Kidney (tissue), 13 donors: ENCODE measurements at regions not wholly inside any gene's neighbourhood (a gene's known extent, or its start where the extent isn't known, plus 50 kb on each side); places are given as distances from the start of the nearest gene placed in this dataset.
"Not testable (repeated sequence)": the region's sequence is repeated elsewhere in the genome, so short reads cannot be mapped to it uniquely, and the experiment has no call there.

Source experiments
- DNase-seq, 5 donors: peaks; one replicate each; pipeline ENCODE4 v3.0.0-alpha.2; 2013 to 2020
- FAIRE-seq: peaks from 2 replicates; lab custom pipeline; 2012; peaks lifted over from hg19 to GRCh38; lab: Jason Lieb, UNC
- H3K27ac ChIP-seq, 2 donors: one replicate each; pipeline ENCODE4 v1.7.0; 2013; ENCODE audit warnings: low read depth in 2 of 2, low read length in 2 of 2, inconsistent platforms in 1 of 2
- H3K27me3 ChIP-seq: one replicate; pipeline ENCODE4 v1.7.1; 2013; ENCODE audit warnings: low read length, inconsistent platforms; ENCODE audit not compliant: control insufficient read depth, insufficient read depth
- H3K36me3 ChIP-seq, 3 donors: one replicate each; pipeline versions ENCODE4 v1.7.0 to v1.7.1; 2013; ENCODE audit warnings: low read length in 3 of 3, control low read depth in 1 of 3, inconsistent platforms in 1 of 3; ENCODE audit not compliant: insufficient read depth in 3 of 3, control insufficient read depth in 2 of 3
- H3K4me1 ChIP-seq, 3 donors: one replicate each; pipeline versions ENCODE4 v1.7.0 to v1.7.1; 2013; ENCODE audit warnings: low read length in 3 of 3, inconsistent platforms in 1 of 3, low read depth in 1 of 3; ENCODE audit not compliant: control insufficient read depth in 2 of 3, insufficient read depth in 2 of 3
- H3K4me3 ChIP-seq, 3 donors: one replicate each; pipeline versions ENCODE4 v1.7.0 to v1.8.1; 2013; ENCODE audit warnings: low read length in 3 of 3, control low read depth in 1 of 3, inconsistent platforms in 1 of 3
- H3K9ac ChIP-seq, 3 donors: one replicate each; pipeline versions ENCODE4 v1.7.0 to v1.7.1; 2013; ENCODE audit warnings: low read length in 3 of 3, control low read depth in 1 of 3, inconsistent platforms in 1 of 3
- H3K9me3 ChIP-seq, 3 donors: one replicate each; pipeline versions ENCODE4 v1.7.0 to v1.7.1; 2013; ENCODE audit warnings: low read length in 3 of 3, control low read depth in 1 of 3, inconsistent platforms in 1 of 3; ENCODE audit not compliant: control insufficient read depth in 2 of 3, insufficient read depth in 1 of 3
- CTCF ChIP-seq: IDR thresholded peaks from 3 replicates; pipeline ENCODE4 v1.5.1; 2012; ENCODE audit warnings: mild to moderate bottlenecking, moderate library complexity, borderline replicate concordance; ENCODE audit not compliant: insufficient read depth; ENCODE audit errors: extremely low read depth
- intact Hi-C: fragments of 100-400 bp; cut with DNase I; formaldehyde crosslinking; loops from one replicate; pipeline ENCODE4 v1.11.1; 2022
- donor health status: control.
- donor health status: control.
- donor health status: control.
- donor health status: control.
- donor health status: control.
- donor health status: DM: yes; HTN: yes; CAD: no.
- donor health status: Normal renal cell carcinoma (clear cell type).

GRCh38 chr16:16565326-16565725, 186.4 kb downstream of the NPIPA7 start:
- H3K36me3 ChIP-seq, FAIRE-seq, H3K9ac ChIP-seq, H3K9me3 ChIP-seq, H3K27ac ChIP-seq, H3K4me1 ChIP-seq, H3K27me3 ChIP-seq, DNase-seq, H3K4me3 ChIP-seq, intact Hi-C loops: not testable (repeated sequence)

DNA sequence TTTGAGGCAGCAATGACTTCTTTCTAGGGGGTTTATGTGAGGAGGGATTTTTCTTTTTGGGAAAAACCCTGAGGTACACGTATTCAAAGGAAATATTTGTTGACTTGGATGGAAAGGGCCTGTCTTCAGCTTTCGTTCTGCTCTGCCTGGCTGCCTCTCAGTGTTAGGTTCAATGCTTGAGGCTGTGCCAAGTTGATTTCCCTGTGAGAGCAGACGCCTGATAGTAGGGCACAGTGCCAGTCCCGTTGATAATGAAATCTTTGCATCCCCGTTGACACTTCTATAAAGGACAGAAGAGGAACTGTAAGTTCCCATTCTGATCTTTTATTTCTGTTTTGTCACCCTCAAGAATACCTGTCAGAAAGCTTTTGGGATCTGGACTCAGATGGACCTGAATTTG, 191.1 kb downstream of the NPIPA7 start:
- DNase-seq, H3K27me3 ChIP-seq, H3K9ac ChIP-seq, FAIRE-seq, H3K27ac ChIP-seq, H3K4me1 ChIP-seq, H3K9me3 ChIP-seq, H3K36me3 ChIP-seq, intact Hi-C loops, H3K4me3 ChIP-seq: not testable (repeated sequence)

DNA sequence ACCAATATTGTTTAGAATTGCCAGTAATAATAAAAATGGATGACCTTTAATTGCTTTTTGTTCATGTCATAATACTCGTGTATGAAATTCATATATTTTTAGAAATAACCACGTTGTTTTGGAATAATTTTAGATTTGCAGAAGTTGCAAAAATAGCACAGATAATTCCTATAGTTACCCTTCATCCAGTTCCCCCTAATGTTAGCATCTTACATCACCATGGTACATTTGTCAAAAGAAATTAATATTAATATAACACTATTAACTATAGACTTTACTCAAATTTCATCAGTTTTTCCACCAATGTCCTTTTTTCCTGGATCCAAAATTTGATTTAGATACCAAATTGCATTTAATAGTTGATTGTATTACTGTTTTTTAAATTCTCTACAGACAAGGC, 191.9 kb downstream of the NPIPA7 start:
- H3K27me3 ChIP-seq, H3K36me3 ChIP-seq, H3K27ac ChIP-seq, H3K9me3 ChIP-seq, FAIRE-seq, intact Hi-C loops, H3K9ac ChIP-seq, DNase-seq, H3K4me3 ChIP-seq, H3K4me1 ChIP-seq: not testable (repeated sequence)

DNA sequence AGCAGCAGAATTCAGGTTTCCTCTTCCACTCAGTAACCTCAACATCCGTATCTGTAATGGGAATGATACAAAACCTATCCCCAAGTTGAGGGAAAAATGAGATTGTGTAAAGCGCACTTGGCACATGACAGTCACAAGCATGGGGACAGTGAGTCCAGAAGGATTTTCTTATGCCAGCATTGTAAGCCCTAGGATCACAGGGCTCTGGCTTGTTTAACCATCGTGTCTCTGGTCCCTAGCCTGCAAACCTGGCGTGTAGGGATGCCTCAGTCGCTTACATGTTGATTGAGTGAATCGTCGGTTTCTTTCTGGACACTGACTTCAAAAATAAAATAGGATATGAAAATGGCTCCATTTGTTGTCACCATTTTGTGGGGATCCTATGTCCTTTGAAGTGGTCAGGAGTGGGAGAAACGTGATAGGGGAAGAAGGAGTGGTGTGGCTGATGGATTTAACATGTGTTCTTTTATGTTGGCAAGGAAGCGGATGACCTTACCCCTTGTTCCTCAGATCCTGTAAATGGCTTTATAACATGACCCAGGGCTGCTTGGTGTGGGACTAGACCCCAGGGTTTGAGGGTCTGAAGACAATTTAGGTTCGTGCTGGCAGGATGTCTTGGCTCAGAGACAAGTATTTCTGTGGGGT, 193.3 kb downstream of the NPIPA7 start:
- H3K27ac ChIP-seq, intact Hi-C loops, DNase-seq, H3K27me3 ChIP-seq, H3K4me3 ChIP-seq, H3K36me3 ChIP-seq, H3K9ac ChIP-seq, FAIRE-seq, H3K4me1 ChIP-seq, H3K9me3 ChIP-seq: not testable (repeated sequence)

DNA sequence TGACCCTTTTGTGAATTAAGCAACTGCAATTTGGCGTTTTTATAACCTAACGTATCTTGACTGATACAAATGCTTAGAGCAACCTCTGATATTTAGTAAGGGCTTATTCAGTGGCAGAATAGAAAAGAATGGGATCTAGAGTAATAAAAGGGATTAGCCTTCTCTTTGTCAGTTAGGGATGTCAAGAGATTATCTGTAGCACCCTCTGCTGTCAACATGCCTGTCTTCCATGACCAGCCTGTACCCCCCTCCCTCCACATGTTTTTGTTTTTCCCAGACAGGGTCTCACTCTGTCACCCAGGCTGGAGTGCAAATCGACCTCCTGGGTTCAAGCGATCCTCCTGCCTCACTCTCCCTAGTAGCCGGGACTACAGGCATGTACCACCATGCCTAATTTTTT, 198.1 kb downstream of the NPIPA7 start:
- intact Hi-C loops, FAIRE-seq: not testable (repeated sequence)

GRCh38 chr16:16578701-16579100, 199.8 kb downstream of the NPIPA7 start:
- Histone ChIP-seq H3K9ac (no peak overlapping the region), H3K4me3 (no peak overlapping the region), H3K4me1 (no peaks in the 10 kb centered on the region), H3K36me3 (no peaks in the 10 kb centered on the region), H3K27ac (no peak overlapping the region), H3K9me3 (no peaks in the 10 kb centered on the region), H3K27me3 (no peaks in the 10 kb centered on the region)
- intact Hi-C loops: no loop called here
- DNase-seq: no peak
- no peak for FAIRE-seq
- TF ChIP-seq CTCF: no peak

More for the DNA sequence above, 198.1 kb downstream of the NPIPA7 start:
- not testable (repeated sequence) for H3K27ac ChIP-seq, H3K9me3 ChIP-seq, H3K9ac ChIP-seq, H3K4me1 ChIP-seq, DNase-seq, H3K4me3 ChIP-seq, H3K27me3 ChIP-seq, H3K36me3 ChIP-seq

GRCh38 chr16:16582916-16583315, 204.0 kb downstream of the NPIPA7 start:
- H3K27ac ChIP-seq, FAIRE-seq, H3K9me3 ChIP-seq, H3K27me3 ChIP-seq, H3K36me3 ChIP-seq, H3K9ac ChIP-seq, intact Hi-C loops, H3K4me1 ChIP-seq, DNase-seq, H3K4me3 ChIP-seq: not testable (repeated sequence)
